ENCODE measurements at regions not wholly inside any gene's neighbourhood (a gene's known extent, or its start where the extent isn't known, plus 50 kb on each side); places are given as distances from the start of the nearest gene placed in this dataset.

DNA sequence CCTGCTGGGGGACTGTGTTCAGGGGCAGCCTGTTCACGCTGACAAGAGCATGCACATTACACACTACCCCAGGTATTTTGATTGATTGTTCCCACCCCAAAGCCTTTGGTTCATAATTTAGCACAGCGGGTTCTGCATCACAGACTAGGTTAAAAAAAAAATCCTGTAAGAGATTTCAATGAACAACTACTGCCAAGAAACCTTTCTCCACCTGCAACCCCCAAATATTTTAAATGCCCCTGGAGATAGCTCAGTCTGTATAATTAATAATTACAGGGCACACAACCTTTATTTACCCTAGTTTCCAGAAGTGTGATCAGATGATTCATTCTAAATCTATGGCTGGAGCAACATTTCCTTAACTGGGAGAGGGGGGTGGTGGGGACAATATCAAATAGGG, 87.6 kb downstream of the NR2F2 start:
- TF ChIP-seq, protein P1, sequence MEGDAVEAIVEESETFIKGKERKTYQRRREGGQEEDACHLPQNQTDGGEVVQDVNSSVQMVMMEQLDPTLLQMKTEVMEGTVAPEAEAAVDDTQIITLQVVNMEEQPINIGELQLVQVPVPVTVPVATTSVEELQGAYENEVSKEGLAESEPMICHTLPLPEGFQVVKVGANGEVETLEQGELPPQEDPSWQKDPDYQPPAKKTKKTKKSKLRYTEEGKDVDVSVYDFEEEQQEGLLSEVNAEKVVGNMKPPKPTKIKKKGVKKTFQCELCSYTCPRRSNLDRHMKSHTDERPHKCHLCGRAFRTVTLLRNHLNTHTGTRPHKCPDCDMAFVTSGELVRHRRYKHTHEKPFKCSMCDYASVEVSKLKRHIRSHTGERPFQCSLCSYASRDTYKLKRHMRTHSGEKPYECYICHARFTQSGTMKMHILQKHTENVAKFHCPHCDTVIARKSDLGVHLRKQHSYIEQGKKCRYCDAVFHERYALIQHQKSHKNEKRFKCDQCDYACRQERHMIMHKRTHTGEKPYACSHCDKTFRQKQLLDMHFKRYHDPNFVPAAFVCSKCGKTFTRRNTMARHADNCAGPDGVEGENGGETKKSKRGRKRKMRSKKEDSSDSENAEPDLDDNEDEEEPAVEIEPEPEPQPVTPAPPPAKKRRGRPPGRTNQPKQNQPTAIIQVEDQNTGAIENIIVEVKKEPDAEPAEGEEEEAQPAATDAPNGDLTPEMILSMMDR (IDR thresholded peaks at IDR 0.05; ENCODE audit: insufficient read depth in 1 of 2, low read depth in 1 of 2, low read length in 1 of 2, severe bottlenecking in 1 of 2, unreplicated experiment in 1 of 2): no peak
- DNase-seq: no peak
- CTCF ChIA-PET: no interaction called here
- Mint-ChIP-seq H3K4me3 (ENCODE audit: unreplicated experiment) (no peak overlapping the region), H3K36me3 (ENCODE audit: insufficient read depth, unreplicated experiment) (no peaks in the 10 kb centered on the region), H3K4me1 (ENCODE audit: low read depth, unreplicated experiment) (peaks cover 22% of the 10 kb centered on the region), H3K27me3 (ENCODE audit: insufficient read depth, unreplicated experiment) (peaks cover 23% of the 10 kb centered on the region), H3K27ac (ENCODE audit: unreplicated experiment) (no peak overlapping the region), H3K9me3 (ENCODE audit: unreplicated experiment) (no peaks in the 10 kb centered on the region)
- peaks cover 3% of the 10 kb centered on the region; the same call in 1 of the 2 replicates for H3K27me3 ChIP-seq (replicated peaks; ENCODE audit: control insufficient read depth, insufficient read depth, low read length)
- H3K4me3 ChIP-seq (ENCODE audit: low read depth, low read length): no peak overlapping the region
- POLR2A ChIA-PET: no interaction called here
- intact Hi-C loops (cut with micrococcal nuclease; ENCODE audit: unreplicated experiment): no loop called here
- no peaks in the 10 kb centered on the region for H3K36me3 ChIP-seq (ENCODE audit: control insufficient read depth, insufficient read depth, low read length)
- no peaks in the 10 kb centered on the region for H3K9me3 ChIP-seq
- BruUV-seq (replicated peaks): no TSS peak
- H3K4me1 ChIP-seq: no peaks in the 10 kb centered on the region

DNA sequence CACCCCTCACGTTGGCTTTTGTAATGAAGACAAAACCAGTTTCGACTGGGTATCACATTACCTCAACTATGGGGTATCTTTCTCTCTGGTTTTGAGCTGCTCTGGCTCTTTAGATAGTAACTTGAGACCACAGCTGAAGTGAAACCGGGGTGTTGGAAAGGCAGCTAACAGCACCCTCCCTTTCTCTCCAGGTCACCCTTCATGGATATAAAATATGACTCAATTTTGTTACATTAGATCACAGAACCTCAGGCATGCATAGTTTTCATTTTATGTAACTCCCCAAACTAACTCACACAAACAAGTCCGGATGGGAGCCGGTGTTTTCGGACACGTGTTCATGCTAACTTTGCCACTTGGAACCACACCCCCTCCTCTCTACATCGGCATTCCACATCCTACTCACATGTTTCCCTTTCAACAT, 90.7 kb downstream of the NR2F2 start:
- Histone ChIP-seq H3K4me3 (ENCODE audit: low read depth, low read length) (no peak overlapping the region), H3K27me3 (replicated peaks; ENCODE audit: control insufficient read depth, insufficient read depth, low read length) (peaks cover 3% of the 10 kb centered on the region; the same call in 1 of the 2 replicates), H3K36me3 (ENCODE audit: control insufficient read depth, insufficient read depth, low read length) (no peaks in the 10 kb centered on the region), H3K4me1 (no peaks in the 10 kb centered on the region), H3K9me3 (no peaks in the 10 kb centered on the region)
- H3K4me3 Mint-ChIP-seq (ENCODE audit: unreplicated experiment): no peak overlapping the region
- no peak for DNase-seq
- BruUV-seq (replicated peaks): no TSS peak
- peaks cover 22% of the 10 kb centered on the region for H3K27me3 Mint-ChIP-seq (ENCODE audit: insufficient read depth, unreplicated experiment)
- intact Hi-C loops (cut with micrococcal nuclease; ENCODE audit: unreplicated experiment): no loop called here
- peaks cover 22% of the 10 kb centered on the region for H3K4me1 Mint-ChIP-seq (ENCODE audit: low read depth, unreplicated experiment)
- POLR2A ChIA-PET: no interaction called here
- no peak overlapping the region for H3K27ac Mint-ChIP-seq (ENCODE audit: unreplicated experiment)
- H3K36me3 Mint-ChIP-seq (ENCODE audit: insufficient read depth, unreplicated experiment): no peaks in the 10 kb centered on the region
- TF ChIP-seq, protein P1 (IDR thresholded peaks at IDR 0.05; ENCODE audit: insufficient read depth in 1 of 2, low read depth in 1 of 2, low read length in 1 of 2, severe bottlenecking in 1 of 2, unreplicated experiment in 1 of 2): no peak
- no peaks in the 10 kb centered on the region for H3K9me3 Mint-ChIP-seq (ENCODE audit: unreplicated experiment)
- CTCF ChIA-PET: no interaction called here

DNA sequence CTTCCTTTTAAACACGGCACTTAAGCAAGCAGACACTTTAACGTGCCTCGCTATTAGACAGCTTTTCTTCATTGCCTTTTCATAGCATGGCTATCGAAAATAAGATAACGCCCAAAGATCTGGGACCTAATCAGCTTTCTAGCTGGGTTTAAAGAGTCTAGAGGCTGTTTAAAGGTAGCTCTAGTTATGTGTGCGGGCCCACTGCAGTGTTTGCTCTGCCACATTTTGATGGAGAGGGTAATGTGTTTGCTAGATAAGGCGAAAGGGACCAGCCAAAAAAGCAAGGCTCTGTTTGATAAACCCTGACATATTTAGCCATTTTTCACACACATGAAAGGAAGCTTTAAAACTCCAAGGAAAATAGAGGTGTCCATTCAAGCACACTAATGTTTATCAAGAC, 91.6 kb downstream of the NR2F2 start:
- Histone ChIP-seq H3K9me3 (no peaks in the 10 kb centered on the region), H3K4me1 (no peaks in the 10 kb centered on the region), H3K36me3 (ENCODE audit: control insufficient read depth, insufficient read depth, low read length) (no peaks in the 10 kb centered on the region), H3K4me3 (ENCODE audit: low read depth, low read length) (no peak overlapping the region), H3K27me3 (replicated peaks; ENCODE audit: control insufficient read depth, insufficient read depth, low read length) (peaks cover 3% of the 10 kb centered on the region; the same call in 1 of the 2 replicates)
- H3K27ac Mint-ChIP-seq (ENCODE audit: unreplicated experiment): no peak overlapping the region
- no TSS peak for BruUV-seq (replicated peaks)
- H3K27me3 Mint-ChIP-seq (ENCODE audit: insufficient read depth, unreplicated experiment): peaks cover 22% of the 10 kb centered on the region
- ChIA-PET POLR2A (no interaction called here), CTCF (no interaction called here)
- peaks cover 22% of the 10 kb centered on the region for H3K4me1 Mint-ChIP-seq (ENCODE audit: low read depth, unreplicated experiment)
- intact Hi-C loops (cut with micrococcal nuclease; ENCODE audit: unreplicated experiment): no loop called here
- H3K4me3 Mint-ChIP-seq (ENCODE audit: unreplicated experiment): no peak overlapping the region
- no peaks in the 10 kb centered on the region for H3K36me3 Mint-ChIP-seq (ENCODE audit: insufficient read depth, unreplicated experiment)
- no peak for DNase-seq
- no peaks in the 10 kb centered on the region for H3K9me3 Mint-ChIP-seq (ENCODE audit: unreplicated experiment)
- TF ChIP-seq, protein P1 (IDR thresholded peaks at IDR 0.05; ENCODE audit: insufficient read depth in 1 of 2, low read depth in 1 of 2, low read length in 1 of 2, severe bottlenecking in 1 of 2, unreplicated experiment in 1 of 2): no peak
